Pancreas (tissue), 10 donors: ENCODE measurements at regions not wholly inside any gene's neighbourhood (a gene's known extent, or its start where the extent isn't known, plus 50 kb on each side); places are given as distances from the start of the nearest gene placed in this dataset.
A peak's percentile ranks its signal among the peaks of the same experiment; 100 is the strongest.
"Not testable (repeated sequence)": the region's sequence is repeated elsewhere in the genome, so short reads cannot be mapped to it uniquely, and the experiment has no call there.

ENCODE experiments used
- ATAC-seq, 4 donors: fragments of 200-7000 bp; cut with Tn5 transposase; one replicate each; pipeline versions ENCODE4 v1.8.0 to v1.9.1; 2020; ENCODE audit warnings: mild to moderate bottlenecking in 4 of 4, moderate library complexity in 4 of 4
- DNase-seq, 6 donors: peaks; one replicate each; pipeline ENCODE4 v3.0.0-alpha.2; 2020
- FAIRE-seq: peaks from 2 replicates; lab custom pipeline; 2012; peaks lifted over from hg19 to GRCh38; lab: Jason Lieb, UNC
- H3K27ac ChIP-seq, 4 donors: fragments of 200-600 bp; sonication (generic); 1 replicate in 3 of 4; 2 replicates in 1 of 4; pipeline versions ENCODE4 v1.5.0 to v1.8.0; 2020
- H3K27me3 ChIP-seq, 4 donors: fragments of 200-600 bp; one replicate each; pipeline ENCODE4 v1.8.0; 2021
- H3K36me3 ChIP-seq, 3 donors: fragments of 200-600 bp; sonication (generic) in 1 of 3; one replicate each; pipeline versions ENCODE4 v1.5.0 to v1.8.0; 2020 to 2021
- H3K4me1 ChIP-seq, 3 donors: fragments of 200-600 bp; one replicate each; pipeline ENCODE4 v1.8.0; 2021
- H3K4me3 ChIP-seq, 4 donors: fragments of 200-600 bp; sonication (generic) in 2 of 4; one replicate each; pipeline versions ENCODE4 v1.5.0 to v1.8.0; 2020 to 2021
- H3K9me3 ChIP-seq, 4 donors: fragments of 200-600 bp; one replicate each; pipeline ENCODE4 v1.8.0; 2021
- CTCF ChIP-seq, 4 donors: fragments of 200-600 bp; sonication (generic) in 3 of 4; IDR thresholded peaks; one replicate each; pipeline versions ENCODE4 v1.5.0 to v1.8.0; 2021; ENCODE audit warnings: antibody characterized with exemption in 4 of 4
- WGBS, 2 donors: extraction: QIAGEN DNeasy Blood & Tissue Kit; methylation state at CpG; one replicate each; pipeline ENCODE4 v1.1.7; 2013; 5-methylcytosine and 5-hydroxymethylcytosine counted together
- intact Hi-C, 3 donors: fragments of 100-400 bp; cut with DNase I; formaldehyde crosslinking; loops; one replicate each; pipeline versions ENCODE4 v1.11.1 to v1.14.2; 2022
- donor health status: healthy with polysubstance abuse.
- donor health status: DM: no; HTN: no; CAD: no; lungs with moderate emphysema.
- donor health status: DM: no; HTN: no; CAD: no.
- donor health status: control.
- donor health status: control.
- donor health status: Bipolar disorder and iron deficiency.
- donor health status: DM: yes; HTN: yes; CAD: no.
- donor health status: DM: no; HTN: no; CAD: no.
- donor health status: DM: no; HTN: no; CAD: no.
- donor health status: DM: yes; HTN: yes; CAD: no.

GRCh38 chr5:67935908-67936566 is 279.5 kb upstream of the PIK3R1 start:
- no peak overlapping the region for H3K4me3 ChIP-seq
- H3K4me1 ChIP-seq: no peaks in the 10 kb centered on the region
- 54 to 56% methylated on average over 4 of the region's 4 CpGs for WGBS, 2 donors
- no peaks in the 10 kb centered on the region for H3K9me3 ChIP-seq
- no peak for FAIRE-seq
- intact Hi-C loops: no loop called here
- TF ChIP-seq CTCF (IDR thresholded peaks at IDR 0.05): no peak
- no peaks in the 10 kb centered on the region for H3K36me3 ChIP-seq
- H3K27me3 ChIP-seq: no peaks in the 10 kb centered on the region
- peak in 2 of 4 donors; percentile 38 to 53 for ATAC-seq
- H3K27ac ChIP-seq: no peak overlapping the region
- DNase-seq: no peak

GRCh38 chr5:67934976-67935375 is 280.6 kb upstream of the PIK3R1 start:
- intact Hi-C loops: no loop called here
- WGBS, 2 donors: 92 to 95% methylated on average over 4 of the region's 4 CpGs
- no peak for ATAC-seq
- Histone ChIP-seq H3K27me3 (no peaks in the 10 kb centered on the region), H3K27ac (no peak overlapping the region), H3K9me3 (no peaks in the 10 kb centered on the region), H3K4me1 (no peaks in the 10 kb centered on the region), H3K36me3 (no peaks in the 10 kb centered on the region), H3K4me3 (no peak overlapping the region)
- TF ChIP-seq CTCF (IDR thresholded peaks at IDR 0.05): no peak
- DNase-seq: no peak
- FAIRE-seq: no peak

GRCh38 chr5:67925511-67925910 is 290.0 kb upstream of the PIK3R1 start:
- Histone ChIP-seq H3K36me3 (no peaks in the 10 kb centered on the region), H3K27ac (no peak overlapping the region), H3K4me1 (no peaks in the 10 kb centered on the region), H3K4me3 (no peak overlapping the region), H3K27me3 (no peaks in the 10 kb centered on the region), H3K9me3 (no peaks in the 10 kb centered on the region)
- intact Hi-C loops: no loop called here
- 66 to 77% methylated on average over 5 of the region's 5 CpGs for WGBS, 2 donors
- no peak for TF ChIP-seq CTCF (IDR thresholded peaks at IDR 0.05)
- FAIRE-seq (no peak), DNase-seq (no peak), ATAC-seq (no peak)

- no peak for DNase-seq
- WGBS, 2 donors: 86 to 89% methylated on average over 8 of the region's 8 CpGs
- FAIRE-seq: no peak
- no peak for TF ChIP-seq CTCF (IDR thresholded peaks at IDR 0.05)
- no peak overlapping the region for H3K4me3 ChIP-seq
- H3K27ac ChIP-seq: no peak overlapping the region
- ATAC-seq: no peak
- H3K27me3 ChIP-seq: no peaks in the 10 kb centered on the region
- intact Hi-C loops: no loop called here
- H3K4me1 ChIP-seq: no peaks in the 10 kb centered on the region
- H3K36me3 ChIP-seq: no peaks in the 10 kb centered on the region
- no peaks in the 10 kb centered on the region for H3K9me3 ChIP-seq
Measured at GRCh38 chr5:67921004-67921601, 294.5 kb upstream of the PIK3R1 start.

- ATAC-seq, FAIRE-seq, H3K27ac ChIP-seq, intact Hi-C loops, H3K4me3 ChIP-seq, H3K4me1 ChIP-seq, H3K27me3 ChIP-seq, DNase-seq, H3K36me3 ChIP-seq, H3K9me3 ChIP-seq: not testable (repeated sequence)
Measured at GRCh38 chr5:67919532-67919931, 296.0 kb upstream of the PIK3R1 start.
